GM21447 (cell line): ENCODE measurements at regions not wholly inside any gene's neighbourhood (a gene's known extent, or its start where the extent isn't known, plus 50 kb on each side); places are given as distances from the start of the nearest gene placed in this dataset.
"Not testable (repeated sequence)": the region's sequence is repeated elsewhere in the genome, so short reads cannot be mapped to it uniquely, and the experiment has no call there.

Source experiments
- ATAC-seq: cut with Tn5 transposase; IDR thresholded peaks from one replicate; pipeline ENCODE4 v1.9.1; 2021; ENCODE audit not compliant: unreplicated experiment

DNA sequence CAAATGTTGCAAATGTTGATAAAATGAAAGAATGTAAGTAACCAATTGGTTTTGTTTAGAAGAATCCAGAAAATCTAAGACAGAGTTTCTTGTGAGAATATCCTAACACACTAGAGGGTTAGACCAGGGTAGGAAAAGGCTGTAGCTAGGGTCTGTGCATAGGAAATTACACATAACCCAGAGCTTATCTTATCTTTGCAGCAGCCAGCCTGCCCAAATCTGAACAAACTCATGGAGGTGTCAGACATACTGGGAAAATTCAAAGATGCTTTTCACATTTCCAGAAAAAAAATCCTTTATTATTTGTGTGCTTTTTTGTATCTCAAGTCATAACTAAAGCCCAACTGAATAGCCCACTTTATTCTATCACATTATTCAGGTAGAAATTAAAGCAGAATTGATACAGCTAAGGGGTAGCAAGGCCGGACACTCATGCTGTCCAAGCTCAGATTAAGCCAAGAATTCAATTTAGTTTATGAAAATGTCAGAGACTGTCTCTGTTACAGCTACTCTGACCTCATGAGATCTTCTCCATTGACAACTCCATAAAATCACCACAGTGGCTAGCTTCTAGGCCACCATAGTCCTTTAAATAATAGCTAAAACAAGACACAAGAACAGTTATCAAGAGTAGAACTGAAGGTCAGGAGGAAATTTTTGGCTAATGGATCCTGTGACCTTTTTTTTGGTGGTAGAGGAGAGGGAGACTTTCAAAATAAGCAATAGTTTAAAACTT is 169.6 kb upstream of the RASSF8 start:
- ATAC-seq: no peak

DNA sequence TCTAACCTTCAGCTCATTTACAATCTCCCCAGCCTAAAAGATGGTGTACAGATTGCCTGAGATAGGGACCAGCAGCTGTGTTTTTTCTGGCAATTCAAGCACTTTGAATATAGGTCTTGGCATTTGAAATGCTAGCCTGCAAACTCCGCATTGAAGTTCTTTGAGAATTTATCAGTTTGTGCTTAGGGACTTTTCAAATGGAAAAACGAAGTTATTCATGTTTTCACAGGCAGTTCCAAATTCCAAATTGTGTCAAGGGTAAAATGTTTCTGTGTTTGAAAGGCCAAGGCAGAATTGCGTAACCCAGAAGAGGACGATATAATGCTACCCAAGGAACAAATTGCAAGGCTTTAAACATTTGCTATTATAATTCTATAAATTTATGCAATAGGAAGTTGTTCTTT is 168.9 kb upstream of the RASSF8 start:
- ATAC-seq: no peak

DNA sequence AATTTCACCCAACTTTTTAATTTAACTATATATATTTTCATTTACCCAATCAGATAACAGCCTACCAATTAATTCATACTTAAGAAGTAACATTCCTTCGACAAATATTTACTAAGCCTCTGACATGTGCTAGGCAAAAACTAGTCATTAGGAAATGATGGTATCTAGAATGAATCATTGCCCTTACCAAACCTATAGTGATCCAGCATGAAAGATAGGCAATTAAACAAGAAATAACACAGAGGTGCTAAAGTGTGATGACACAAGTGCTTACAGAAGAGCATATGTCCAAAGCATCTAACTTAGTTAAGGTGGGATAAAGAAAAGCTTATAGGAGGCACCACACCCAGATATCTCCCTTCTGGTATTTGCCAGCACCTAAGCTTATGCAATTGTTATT is 166.5 kb upstream of the RASSF8 start:
- no peak for ATAC-seq

DNA sequence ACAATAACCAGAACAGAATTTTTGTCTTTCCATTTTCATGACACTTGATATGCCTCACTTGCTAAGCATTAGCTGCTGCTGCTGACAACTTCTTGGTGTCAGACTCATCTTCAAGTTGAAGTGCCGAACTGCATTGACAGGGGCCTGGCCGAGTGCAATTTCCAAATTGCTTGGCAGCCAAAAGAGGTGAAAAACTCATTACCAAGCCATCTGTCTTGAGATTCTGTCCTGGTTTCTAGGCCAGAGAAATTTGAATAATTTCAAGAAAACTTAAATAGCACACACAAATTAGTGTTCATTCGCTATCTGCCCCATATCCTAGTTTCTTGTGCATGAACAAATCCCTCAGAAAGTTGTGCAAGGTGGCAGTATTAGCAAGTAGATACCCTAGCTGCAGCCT is 165.3 kb upstream of the RASSF8 start:
- ATAC-seq: no peak

DNA sequence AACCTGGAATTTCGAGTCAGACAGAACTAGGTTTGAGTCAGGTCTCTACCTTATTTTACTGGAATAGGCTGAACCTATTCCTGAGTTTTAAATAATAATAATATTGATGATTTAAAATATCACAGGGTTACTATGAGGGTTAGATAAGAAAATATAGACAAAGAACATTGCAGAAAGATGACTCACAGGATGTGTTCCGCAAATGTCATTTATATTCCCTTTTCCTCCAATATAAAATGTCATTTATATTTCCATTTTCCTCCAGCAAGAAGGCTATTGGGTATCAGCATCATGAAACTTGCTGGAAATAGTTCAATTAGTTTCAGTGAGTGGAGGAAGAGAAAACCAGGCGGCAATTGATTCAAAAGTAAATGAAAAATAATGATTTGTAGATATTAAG is 163.9 kb upstream of the RASSF8 start:
- no peak for ATAC-seq

DNA sequence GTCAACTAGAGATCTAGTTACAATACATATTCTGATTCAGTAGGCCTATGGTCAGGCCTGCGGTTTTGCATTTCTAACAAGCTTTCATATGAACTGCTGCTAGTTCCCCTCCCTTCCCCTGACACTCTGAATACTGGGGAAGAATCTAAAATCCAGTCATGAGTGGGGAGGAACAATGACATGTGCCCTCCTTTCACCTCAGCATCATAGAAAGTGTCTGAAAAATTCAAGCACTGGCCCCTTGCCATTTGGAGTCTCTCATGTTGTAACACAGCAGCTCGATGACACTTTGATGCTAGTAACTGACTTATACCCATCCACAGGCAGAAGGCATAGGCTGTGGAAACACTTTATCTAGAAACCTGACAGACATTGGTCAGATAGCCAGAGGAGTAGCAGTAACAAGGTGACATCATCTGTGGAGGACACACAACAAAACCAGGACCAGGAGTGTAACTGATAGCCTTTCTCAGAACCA is 161.9 kb upstream of the RASSF8 start:
- ATAC-seq: no peak

DNA sequence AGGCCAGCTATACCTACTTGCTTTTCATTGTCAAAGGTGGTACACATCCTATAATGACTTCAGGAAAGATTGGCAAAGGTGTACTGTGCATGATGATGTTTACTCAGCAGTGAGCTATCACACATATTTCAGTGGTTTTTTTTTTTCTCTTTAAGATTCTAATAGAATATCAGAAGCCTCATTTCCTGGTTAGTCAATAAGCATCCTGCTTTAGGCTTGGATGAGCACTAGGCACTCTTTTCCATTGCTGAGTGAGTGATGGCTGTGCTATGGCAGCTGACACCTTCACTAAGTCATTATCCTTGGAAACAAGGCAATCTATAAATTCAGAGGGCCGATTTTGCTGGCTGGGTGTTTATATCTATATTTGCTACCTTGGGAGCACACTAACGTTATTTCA is 161.1 kb upstream of the RASSF8 start:
- no peak for ATAC-seq

DNA sequence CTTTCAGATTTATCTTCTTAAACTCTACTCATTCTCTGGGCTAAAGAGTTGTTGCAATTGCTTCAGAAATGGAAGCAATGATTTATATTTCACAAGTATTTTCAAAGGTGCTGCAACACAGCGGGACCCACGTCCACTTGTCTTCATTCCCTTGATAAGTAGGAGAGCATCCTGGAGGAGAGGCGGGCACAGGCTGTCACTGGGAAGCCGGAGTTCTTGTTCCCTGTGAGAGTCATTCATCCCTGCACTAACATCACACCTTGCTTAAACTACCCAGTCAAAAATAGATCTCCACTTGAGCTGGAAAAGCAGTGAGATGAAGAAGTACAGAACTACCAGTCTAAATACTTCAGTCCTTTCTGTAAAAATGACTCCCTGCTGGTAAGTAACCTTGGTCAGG is 160.5 kb upstream of the RASSF8 start:
- no peak for ATAC-seq

DNA sequence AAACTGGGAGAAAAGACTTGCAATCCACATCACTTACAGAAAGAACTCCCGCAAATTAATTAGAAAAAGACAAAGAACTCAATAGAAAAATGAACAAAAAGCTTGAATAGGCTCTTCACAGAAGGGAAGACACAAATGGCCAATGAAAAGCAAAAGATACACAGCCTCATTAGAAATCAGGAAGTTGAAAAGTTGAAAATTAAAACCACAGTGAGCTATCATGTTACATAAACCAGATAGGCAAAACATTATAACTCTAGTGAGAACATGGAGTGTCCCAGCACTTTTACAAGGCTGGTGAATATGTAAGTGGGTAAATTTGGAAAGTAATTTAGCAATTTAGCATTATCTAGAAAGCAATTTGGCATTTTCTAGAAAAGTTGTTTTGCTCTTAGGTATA is 158.4 kb upstream of the RASSF8 start:
- no peak for ATAC-seq

DNA sequence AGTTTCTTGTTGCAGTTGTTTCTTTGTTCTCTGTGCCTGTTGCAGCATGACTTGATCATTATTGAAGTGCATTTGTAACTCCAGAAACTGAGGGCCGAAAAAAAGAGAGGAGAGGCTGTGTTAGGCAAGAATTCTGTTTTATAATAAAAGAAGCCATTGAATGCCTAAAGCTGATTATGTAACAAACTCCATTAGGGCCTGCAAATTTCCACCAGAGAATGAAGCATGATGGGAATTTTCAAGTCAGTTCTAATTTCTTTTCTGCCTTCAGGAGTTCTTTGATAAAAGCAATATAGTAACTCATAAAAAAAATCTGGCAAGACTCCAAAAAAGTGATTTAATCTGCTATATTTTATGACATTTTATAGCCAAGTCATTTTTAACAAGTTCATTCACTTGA is 156.7 kb upstream of the RASSF8 start:
- no peak for ATAC-seq

DNA sequence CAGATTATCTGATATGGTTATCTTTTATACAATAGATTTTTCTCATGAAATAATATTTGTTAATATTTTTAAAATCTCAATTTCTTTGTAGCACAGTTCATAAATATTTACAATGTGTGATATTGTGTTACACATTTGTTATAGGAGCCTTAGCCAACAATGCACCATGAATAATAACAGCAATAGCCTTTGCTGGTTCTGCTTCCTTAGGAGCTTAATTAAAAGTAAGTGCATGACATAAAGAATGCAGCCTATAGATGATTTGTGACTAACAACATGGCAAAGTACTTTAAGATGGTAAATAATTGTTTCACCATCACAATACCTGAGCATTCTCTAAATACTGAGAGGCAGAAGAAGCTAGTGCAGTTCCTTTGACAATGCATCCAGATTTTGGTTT is 156.3 kb upstream of the RASSF8 start:
- no peak for ATAC-seq

DNA sequence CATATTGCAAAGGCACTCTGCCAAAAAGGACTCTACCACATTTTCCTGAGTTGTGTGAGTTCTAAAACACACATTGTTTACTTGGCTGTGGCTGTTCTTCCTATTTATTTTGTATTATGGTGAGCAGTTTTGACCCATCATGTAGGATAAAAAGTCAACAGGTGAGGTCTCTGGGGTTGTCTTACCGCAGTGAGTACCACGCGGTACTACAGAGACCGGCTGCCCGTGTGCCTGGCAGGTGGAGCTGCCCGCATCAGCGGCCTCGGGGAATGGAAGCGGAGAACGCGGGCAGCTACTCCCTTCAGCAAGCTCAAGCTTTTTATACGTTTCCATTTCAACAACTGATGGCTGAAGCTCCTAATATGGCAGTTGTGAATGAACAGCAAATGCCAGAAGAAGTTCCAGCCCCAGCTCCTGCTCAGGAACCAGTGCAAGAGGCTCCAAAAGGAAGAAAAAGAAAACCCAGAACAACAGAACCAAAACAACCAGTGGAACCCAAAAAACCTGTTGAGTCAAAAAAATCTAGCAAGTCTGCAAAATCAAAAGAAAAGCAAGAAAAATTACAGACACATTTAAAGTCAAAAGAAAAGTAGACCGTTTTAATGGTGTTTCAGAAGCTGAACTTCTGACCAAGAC is 155.3 kb upstream of the RASSF8 start:
- not testable (repeated sequence) for ATAC-seq

DNA sequence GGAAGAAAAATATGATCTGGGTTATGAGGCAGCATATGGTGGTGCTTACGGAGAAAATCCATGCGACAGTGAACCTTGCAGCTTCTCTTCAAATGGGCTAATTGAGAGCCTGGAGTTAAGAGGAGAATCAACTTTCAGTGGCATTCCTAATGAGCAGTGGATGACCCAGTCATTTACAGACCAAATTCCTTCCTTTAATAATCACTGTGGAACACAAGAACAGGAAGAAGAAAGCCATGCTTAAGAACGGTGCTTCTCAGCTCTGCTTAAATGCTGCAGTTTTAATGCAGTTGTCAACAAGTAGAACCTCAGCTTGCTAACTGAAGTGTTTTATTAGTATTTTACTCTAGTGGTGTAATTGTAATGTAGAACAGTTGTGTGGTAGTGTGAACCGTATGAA is 154.2 kb upstream of the RASSF8 start:
- not testable (repeated sequence) for ATAC-seq

DNA sequence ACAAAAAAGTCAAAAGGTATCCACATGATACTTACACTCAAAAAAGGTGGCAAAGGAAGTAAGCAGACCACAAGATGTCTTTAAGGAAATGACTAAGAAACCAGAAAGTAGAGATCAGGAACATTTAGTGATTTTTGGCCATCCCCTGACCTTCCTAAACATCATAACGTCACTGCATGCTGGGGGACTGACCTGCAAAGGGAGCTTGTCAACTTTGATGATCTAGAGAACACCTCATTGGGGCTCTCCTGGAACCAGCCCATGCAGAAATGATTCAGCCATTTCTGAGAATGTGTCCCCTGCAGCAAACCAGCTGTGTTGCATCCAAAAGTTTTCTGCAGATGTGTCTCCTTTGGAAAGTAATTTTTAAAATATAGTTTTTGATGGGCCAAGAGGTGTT is 152.2 kb upstream of the RASSF8 start:
- no peak for ATAC-seq

DNA sequence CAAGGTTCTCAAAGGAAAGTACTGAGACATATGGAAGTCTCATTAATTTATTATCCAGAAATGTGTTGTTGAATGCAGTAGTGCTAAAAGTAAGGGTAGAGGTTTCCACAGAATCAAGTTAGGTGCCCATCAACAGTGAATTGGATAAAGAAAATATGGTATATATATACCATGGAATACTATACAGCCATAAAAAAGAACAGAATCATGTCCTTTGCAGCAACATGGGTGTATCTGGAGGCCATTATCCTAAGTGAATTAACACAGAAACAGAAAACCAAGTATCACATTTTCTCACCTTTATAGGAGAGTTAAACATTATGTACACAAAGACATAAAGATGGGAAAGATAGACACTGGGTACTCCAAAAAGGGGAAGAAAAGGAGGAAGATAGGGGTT is 149.9 kb upstream of the RASSF8 start:
- no peak for ATAC-seq

DNA sequence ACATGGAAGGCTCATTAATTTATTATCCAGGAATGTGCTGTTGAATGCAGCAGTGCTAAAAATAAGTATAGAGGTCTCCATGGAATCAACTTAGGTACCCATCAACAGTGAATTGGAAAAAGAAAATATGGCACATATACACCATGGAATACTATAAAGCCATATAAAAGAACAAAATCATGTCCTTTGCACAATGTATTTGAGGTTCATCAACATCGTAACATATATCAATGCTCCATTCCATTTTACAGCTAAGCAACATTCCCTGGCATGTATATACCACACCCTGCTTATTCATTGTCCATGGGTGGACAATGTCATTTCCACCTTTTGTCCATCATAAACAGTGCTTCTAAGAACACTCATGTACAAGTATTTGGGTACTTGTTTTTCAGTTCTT is 147.8 kb upstream of the RASSF8 start:
- no peak for ATAC-seq

DNA sequence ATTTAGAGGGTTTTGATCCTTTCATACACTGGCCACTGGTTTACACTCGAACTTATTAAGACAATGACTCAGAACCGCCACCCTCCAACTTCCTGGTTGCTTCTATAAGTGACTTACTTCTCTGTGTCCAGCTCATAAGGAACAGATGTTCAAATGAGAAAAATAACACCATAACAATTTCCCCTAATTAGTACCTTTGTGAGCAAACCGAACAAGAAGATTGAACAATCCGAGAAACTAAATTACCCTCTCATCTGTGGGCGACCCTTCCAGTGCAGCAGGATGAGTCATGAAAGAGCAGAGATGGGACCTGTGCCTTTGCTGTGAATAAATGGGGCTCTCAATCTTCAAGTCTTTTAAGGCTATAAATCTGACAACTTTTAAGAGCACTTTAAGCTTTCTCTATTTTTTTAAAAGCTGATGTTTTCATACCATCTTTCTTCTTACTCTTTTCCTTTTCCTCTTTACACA is 146.8 kb upstream of the RASSF8 start:
- no peak for ATAC-seq

DNA sequence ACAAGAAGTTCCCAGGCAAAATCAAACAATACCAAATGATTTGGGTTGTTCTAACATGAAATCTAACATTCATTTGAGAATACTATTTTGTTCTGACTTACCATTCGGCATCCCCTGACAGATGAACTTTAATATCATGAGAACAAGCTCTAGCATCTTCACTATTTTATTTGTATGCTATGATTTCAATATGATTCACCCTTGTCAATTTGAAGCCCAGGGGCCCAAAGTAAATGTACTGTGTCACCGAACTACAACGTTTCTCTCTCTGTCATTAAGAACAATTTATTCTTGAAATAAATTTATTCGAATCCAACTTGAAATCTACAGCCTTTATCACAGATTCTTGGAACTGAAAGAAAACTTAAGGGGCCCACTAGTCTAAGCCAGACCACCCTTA is 146.2 kb upstream of the RASSF8 start:
- ATAC-seq: no peak

DNA sequence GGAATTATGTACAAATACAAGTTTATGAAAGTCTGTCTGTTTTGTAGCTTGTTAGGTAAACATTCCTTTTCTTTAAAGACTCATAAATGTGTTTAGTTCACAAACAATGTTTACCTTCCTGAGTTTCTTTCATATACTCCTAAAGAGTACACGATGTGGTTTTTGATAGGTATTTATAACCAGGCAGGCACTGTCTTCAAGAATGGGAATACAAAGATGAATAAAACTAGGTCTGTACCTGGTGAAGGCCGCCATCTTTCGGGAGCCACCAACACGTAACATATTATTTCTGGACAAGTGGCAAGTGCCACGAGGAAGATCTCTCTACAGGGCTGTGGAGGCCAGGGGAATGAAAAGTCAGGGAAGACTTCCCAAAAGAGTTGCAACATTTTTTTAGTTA is 144.6 kb upstream of the RASSF8 start:
- no peak for ATAC-seq

DNA sequence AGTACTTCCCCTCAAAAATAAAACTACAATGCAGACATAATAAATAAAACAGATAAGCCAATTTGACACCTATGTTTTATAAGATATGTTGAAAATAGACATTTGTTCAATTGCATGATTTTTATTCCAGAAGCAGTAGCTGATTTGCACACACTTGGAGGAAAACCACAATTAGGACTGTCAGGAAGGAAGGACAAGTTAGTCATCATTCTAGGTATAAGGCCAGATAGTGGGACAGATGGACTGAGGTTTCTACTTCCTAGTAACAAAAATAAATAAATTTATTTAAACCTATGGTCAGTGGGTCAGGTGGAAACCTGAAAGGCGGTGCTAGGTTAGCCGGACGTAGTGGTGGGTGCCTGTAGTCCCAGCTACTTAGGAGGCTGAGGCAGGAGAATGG is 141.8 kb upstream of the RASSF8 start:
- ATAC-seq: no peak

DNA sequence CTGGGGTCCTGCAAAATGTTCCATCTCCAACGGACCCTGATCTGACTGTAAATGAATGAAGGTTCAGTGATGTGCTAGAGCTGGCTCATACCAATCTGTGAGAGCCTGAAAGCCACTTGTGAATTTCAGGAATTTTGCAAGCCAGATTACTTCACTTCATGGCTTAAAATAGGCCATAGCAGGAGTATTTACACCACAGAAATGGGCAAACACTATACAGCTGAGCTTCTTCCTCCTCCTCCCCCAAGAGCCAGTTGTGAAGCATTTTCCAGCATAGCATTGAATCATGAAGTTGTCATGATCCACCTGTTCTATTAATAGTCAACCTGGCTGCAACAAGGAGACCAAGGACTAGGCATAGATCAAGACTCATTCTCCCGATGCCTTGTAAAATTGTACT is 141.3 kb upstream of the RASSF8 start:
- no peak for ATAC-seq

DNA sequence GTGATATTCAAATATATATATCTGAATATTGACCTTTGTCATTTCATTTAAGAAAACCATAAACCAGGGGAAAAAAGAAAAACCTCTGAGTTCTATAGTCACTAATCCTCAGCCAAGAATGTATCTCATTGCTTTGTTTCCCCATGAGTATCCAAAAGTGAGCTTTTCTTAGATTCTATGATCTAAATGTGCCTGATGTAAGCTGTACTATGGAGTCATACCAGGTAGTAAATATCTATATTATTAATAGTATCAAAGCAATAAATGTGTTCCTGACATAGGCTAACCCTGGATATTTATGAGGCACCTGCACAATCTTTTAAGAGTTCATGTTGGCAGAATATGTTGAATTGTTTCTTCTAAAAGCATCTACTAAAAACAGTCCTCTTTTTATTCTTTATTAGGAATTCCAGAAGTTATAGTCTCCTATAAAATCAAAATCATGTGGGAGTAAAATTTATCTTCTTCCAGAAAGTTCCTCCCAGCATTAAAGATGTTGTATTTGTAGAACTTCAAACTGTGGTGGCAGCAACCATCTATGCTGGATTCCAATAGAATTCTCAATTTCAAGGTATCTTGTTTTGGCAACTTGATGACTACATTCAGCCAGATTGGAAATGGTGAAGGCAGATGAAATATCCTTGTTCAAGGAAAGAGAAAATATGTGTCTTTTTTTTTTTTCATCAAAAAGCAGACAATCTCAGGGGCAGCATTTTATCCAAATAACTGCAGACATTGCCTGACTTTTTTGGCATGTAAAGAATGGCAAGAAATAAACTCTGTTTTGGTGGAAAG is 139.7 kb upstream of the RASSF8 start:
- ATAC-seq: no peak
